ENCODE measurements at regions not wholly inside any gene's neighbourhood (a gene's known extent, or its start where the extent isn't known, plus 50 kb on each side); places are given as distances from the start of the nearest gene placed in this dataset.

DNA sequence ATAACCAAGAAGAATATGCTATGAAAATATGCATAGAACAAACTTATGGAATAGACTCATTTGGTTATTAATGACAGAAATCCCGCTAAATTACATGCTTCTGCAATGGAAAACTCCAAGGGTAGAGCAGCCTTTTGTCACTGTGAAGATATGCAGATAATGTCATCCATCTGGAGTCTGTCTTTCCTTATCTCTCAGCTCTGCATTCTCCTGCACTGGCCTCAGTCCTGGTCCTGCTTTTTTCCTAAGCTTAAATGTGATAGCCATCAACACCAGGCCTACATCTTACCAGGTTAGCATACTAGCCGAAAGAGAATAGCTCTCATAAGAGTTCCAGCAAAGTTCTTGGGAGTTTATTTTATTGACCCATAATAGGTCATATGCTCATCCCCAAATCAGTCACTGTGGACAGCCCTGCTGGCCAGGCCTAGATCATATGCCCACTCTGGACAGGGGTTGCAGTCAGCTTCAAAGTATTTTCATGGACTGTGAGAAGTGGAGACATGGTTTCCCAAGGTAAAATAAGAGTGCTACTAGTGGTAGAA is 86.5 kb upstream of the LEF1 start:
- Histone ChIP-seq H3K27ac (ENCODE audit: extremely low read length, insufficient read depth, low read length) (no peak overlapping the region), H4K20me1 (ENCODE audit: insufficient read depth, low read length) (no peaks in the 10 kb centered on the region), H3K4me2 (ENCODE audit: low read depth, low read length) (no peak overlapping the region), H3K36me3 (replicated peaks in 1 of 2; ENCODE audit: control insufficient read depth in 1 of 2, insufficient read depth in 2 of 2, low read length in 2 of 2) (no peaks in the 10 kb centered on the region), H3K79me2 (ENCODE audit: insufficient read depth, low read length) (no peaks in the 10 kb centered on the region), H3K27me3 (ENCODE audit: control insufficient read depth in 1 of 2, insufficient read depth in 2 of 2, low read length in 2 of 2) (no peaks in the 10 kb centered on the region), H3K4me3 (replicated peaks in 1 of 3; ENCODE audit: insufficient read depth in 1 of 3, low read depth in 2 of 3, low read length in 3 of 3) (no peak overlapping the region), H3K9me3 (ENCODE audit: low read length) (no peaks in the 10 kb centered on the region), H3K4me1 (ENCODE audit: insufficient read depth, low read length) (no peaks in the 10 kb centered on the region), H3K9ac (ENCODE audit: insufficient read depth, low read depth, low read length) (no peak overlapping the region), H2AFZ (ENCODE audit: low read length) (no peak overlapping the region)
- FAIRE-seq (no peak), DNase-seq (ENCODE audit: low spot score) (no peak), ATAC-seq (no peak)
- intact Hi-C loops (cut with micrococcal nuclease; ENCODE audit: unreplicated experiment) (no loop called here), in situ Hi-C loops (cut with HindIII; ENCODE audit: extremely low pct_ligation_motif_present, low pct_unique_long_range_greater_than_20kb) (no loop called here)
- CTCF ChIA-PET (ENCODE audit: low intra/inter-chr PET ratio, low total read pairs): no interaction called here
- TF ChIP-seq KMT2A (CRISPR knock-in tag; IDR thresholded peaks at IDR 0.05) (no peak), ZFP90 (CRISPR knock-in tag; IDR thresholded peaks at IDR 0.05; ENCODE audit: borderline replicate concordance) (no peak), ZNF383 (CRISPR knock-in tag; IDR thresholded peaks at IDR 0.05; ENCODE audit: borderline replicate concordance) (no peak), ZNF354B (CRISPR knock-in tag; IDR thresholded peaks at IDR 0.05) (no peak), ZKSCAN5 (CRISPR knock-in tag; IDR thresholded peaks at IDR 0.05) (no peak)
- TF ChIP-seq, protein P1, sequence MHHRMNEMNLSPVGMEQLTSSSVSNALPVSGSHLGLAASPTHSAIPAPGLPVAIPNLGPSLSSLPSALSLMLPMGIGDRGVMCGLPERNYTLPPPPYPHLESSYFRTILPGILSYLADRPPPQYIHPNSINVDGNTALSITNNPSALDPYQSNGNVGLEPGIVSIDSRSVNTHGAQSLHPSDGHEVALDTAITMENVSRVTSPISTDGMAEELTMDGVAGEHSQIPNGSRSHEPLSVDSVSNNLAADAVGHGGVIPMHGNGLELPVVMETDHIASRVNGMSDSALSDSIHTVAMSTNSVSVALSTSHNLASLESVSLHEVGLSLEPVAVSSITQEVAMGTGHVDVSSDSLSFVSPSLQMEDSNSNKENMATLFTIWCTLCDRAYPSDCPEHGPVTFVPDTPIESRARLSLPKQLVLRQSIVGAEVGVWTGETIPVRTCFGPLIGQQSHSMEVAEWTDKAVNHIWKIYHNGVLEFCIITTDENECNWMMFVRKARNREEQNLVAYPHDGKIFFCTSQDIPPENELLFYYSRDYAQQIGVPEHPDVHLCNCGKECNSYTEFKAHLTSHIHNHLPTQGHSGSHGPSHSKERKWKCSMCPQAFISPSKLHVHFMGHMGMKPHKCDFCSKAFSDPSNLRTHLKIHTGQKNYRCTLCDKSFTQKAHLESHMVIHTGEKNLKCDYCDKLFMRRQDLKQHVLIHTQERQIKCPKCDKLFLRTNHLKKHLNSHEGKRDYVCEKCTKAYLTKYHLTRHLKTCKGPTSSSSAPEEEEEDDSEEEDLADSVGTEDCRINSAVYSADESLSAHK (CRISPR knock-in tag; IDR thresholded peaks at IDR 0.05; ENCODE audit: borderline replicate concordance): no peak
- TF ChIP-seq, protein P2, sequence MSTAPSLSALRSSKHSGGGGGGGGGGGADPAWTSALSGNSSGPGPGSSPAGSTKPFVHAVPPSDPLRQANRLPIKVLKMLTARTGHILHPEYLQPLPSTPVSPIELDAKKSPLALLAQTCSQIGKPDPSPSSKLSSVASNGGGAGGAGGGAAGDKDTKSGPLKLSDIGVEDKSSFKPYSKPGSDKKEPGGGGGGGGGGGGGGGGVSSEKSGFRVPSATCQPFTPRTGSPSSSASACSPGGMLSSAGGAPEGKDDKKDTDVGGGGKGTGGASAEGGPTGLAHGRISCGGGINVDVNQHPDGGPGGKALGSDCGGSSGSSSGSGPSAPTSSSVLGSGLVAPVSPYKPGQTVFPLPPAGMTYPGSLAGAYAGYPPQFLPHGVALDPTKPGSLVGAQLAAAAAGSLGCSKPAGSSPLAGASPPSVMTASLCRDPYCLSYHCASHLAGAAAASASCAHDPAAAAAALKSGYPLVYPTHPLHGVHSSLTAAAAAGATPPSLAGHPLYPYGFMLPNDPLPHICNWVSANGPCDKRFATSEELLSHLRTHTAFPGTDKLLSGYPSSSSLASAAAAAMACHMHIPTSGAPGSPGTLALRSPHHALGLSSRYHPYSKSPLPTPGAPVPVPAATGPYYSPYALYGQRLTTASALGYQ (CRISPR knock-in tag; IDR thresholded peaks at IDR 0.05): no peak
- TF ChIP-seq, protein P3, sequence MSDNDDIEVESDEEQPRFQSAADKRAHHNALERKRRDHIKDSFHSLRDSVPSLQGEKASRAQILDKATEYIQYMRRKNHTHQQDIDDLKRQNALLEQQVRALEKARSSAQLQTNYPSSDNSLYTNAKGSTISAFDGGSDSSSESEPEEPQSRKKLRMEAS (IDR thresholded peaks at IDR 0.05): no peak
- TF ChIP-seq, protein P4, sequence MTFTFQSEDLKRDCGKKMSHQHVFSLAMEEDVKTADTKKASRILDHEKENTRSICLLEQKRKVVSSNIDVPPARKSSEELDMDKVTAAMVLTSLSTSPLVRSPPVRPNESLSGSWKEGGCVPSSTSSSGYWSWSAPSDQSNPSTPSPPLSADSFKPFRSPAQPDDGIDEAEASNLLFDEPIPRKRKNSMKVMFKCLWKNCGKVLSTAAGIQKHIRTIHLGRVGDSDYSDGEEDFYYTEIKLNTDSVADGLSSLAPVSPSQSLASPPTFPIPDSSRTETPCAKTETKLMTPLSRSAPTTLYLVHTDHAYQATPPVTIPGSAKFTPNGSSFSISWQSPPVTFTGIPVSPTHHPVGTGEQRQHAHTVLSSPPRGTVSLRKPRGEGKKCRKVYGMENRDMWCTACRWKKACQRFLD (CRISPR knock-in tag; IDR thresholded peaks at IDR 0.05; ENCODE audit: borderline replicate concordance): no peak
- POLR2A ChIA-PET: no interaction called here
- BruUV-seq (replicated peaks): no TSS peak
- 49% methylated on average over 2 of the region's 2 CpGs for WGBS (ENCODE audit: low lambda C conversion rate)
